CD14-positive monocyte (primary cell): ENCODE measurements at regions not wholly inside any gene's neighbourhood (a gene's known extent, or its start where the extent isn't known, plus 50 kb on each side); places are given as distances from the start of the nearest gene placed in this dataset.

Source experiments
- DNase-seq, 3 donors: peaks; one replicate each; pipeline ENCODE4 v3.0.0-alpha.2; 2011 to 2022
- H2AFZ ChIP-seq: 2 replicates; pipeline ENCODE4 v1.6.0; 2012; ENCODE audit warnings: mild to moderate bottlenecking, low read depth, low read length, inconsistent platforms; ENCODE audit not compliant: insufficient read depth, poor library complexity, severe bottlenecking
- H3K27ac ChIP-seq, 2 donors: 1 replicate in 1 of 2; 2 replicates in 1 of 2; pipeline ENCODE4 v1.5.1; 2012 to 2013; ENCODE audit warnings: low read length in 2 of 2, control low read depth in 1 of 2, inconsistent platforms in 1 of 2, low read depth in 1 of 2, mild to moderate bottlenecking in 1 of 2
- H3K27me3 ChIP-seq, 2 donors: one replicate each; pipeline versions ENCODE4 v1.6.0 to v1.6.1; 2011 to 2013; ENCODE audit warnings: low read length in 2 of 2; ENCODE audit not compliant: control insufficient read depth in 2 of 2, insufficient read depth in 2 of 2
- H3K36me3 ChIP-seq, 2 donors: replicated peaks in 1 of 2; 1 replicate in 1 of 2; 2 replicates in 1 of 2; pipeline versions ENCODE4 v1.5.1 to v1.6.1; 2012 to 2013; ENCODE audit warnings: low read length in 2 of 2, control low read depth in 1 of 2, inconsistent platforms in 1 of 2, mild to moderate bottlenecking in 1 of 2; ENCODE audit not compliant: insufficient read depth in 2 of 2, control insufficient read depth in 1 of 2
- H3K4me1 ChIP-seq, 2 donors: 1 replicate in 1 of 2; 2 replicates in 1 of 2; pipeline versions ENCODE4 v1.5.1 to v1.6.1; 2012 to 2013; ENCODE audit warnings: low read length in 2 of 2, control low read depth in 1 of 2, inconsistent platforms in 1 of 2, mild to moderate bottlenecking in 1 of 2, moderate library complexity in 1 of 2; ENCODE audit not compliant: insufficient read depth in 2 of 2, control insufficient read depth in 1 of 2
- H3K4me2 ChIP-seq: replicated peaks from 2 replicates; pipeline ENCODE3; 2012; ENCODE audit warnings: low read length, moderate library complexity, mild to moderate bottlenecking; ENCODE audit not compliant: poor library complexity, severe bottlenecking; ENCODE audit errors: extremely low read depth
- H3K4me3 ChIP-seq, 3 experiments: fragments of 200-600 bp in 1 of 3; sonication (generic) in 1 of 3; replicated peaks in 1 of 3; 1 replicate in 2 of 3; 2 replicates in 1 of 3; pipeline ENCODE4 v1.5.1; 2011 to 2013; ENCODE audit warnings: low read length in 3 of 3, mild to moderate bottlenecking in 3 of 3, control low read depth in 2 of 3, low read depth in 2 of 3, inconsistent platforms in 1 of 3, moderate library complexity in 1 of 3
- H3K79me2 ChIP-seq: 2 replicates; pipeline ENCODE4 v1.6.0; 2012; ENCODE audit warnings: mild to moderate bottlenecking, control low read depth, inconsistent platforms, low read length, moderate library complexity; ENCODE audit not compliant: insufficient read depth
- H3K9ac ChIP-seq: 2 replicates; pipeline ENCODE4 v1.6.0; 2017; ENCODE audit warnings: low read length, mild to moderate bottlenecking; ENCODE audit not compliant: insufficient read depth, poor library complexity, severe bottlenecking
- H3K9me3 ChIP-seq, 2 donors: replicated peaks in 1 of 2; 1 replicate in 1 of 2; 2 replicates in 1 of 2; pipeline versions ENCODE4 v1.5.1 to v1.6.1; 2012 to 2013; ENCODE audit warnings: low read length in 2 of 2, control low read depth in 1 of 2; ENCODE audit not compliant: control insufficient read depth in 1 of 2, insufficient read depth in 1 of 2
- H4K20me1 ChIP-seq: 2 replicates; pipeline ENCODE4 v1.6.0; 2012; ENCODE audit warnings: mild to moderate bottlenecking, low read length, control low read depth, moderate library complexity; ENCODE audit not compliant: insufficient read depth
- H3K27ac Mint-ChIP-seq, 7 donors: one replicate each; pipeline ENCODE4 v1.8.0; 2020; ENCODE audit warnings: mild to moderate bottlenecking in 7 of 7, mixed read lengths in 7 of 7, moderate library complexity in 6 of 7, inconsistent platforms in 2 of 7
- H3K27me3 Mint-ChIP-seq, 3 donors: one replicate each; pipeline ENCODE4 v1.8.0; 2021 to 2022; ENCODE audit warnings: low read depth in 3 of 3, mild to moderate bottlenecking in 3 of 3, mixed read lengths in 3 of 3, moderate library complexity in 3 of 3, inconsistent platforms in 1 of 3
- H3K36me3 Mint-ChIP-seq, 2 donors: one replicate each; pipeline ENCODE4 v1.8.0; 2020; ENCODE audit warnings: mixed read lengths in 2 of 2, inconsistent platforms in 1 of 2, mild to moderate bottlenecking in 1 of 2
- H3K4me1 Mint-ChIP-seq: one replicate; pipeline ENCODE4 v1.8.0; 2020; ENCODE audit warnings: mild to moderate bottlenecking, mixed read lengths
- H3K4me3 Mint-ChIP-seq, 2 donors: one replicate each; pipeline ENCODE4 v1.8.0; 2020; ENCODE audit warnings: mild to moderate bottlenecking in 2 of 2, mixed read lengths in 2 of 2, moderate library complexity in 1 of 2
- H3K9me3 Mint-ChIP-seq, 7 donors: one replicate each; pipeline ENCODE4 v1.8.0; 2020 to 2022; ENCODE audit warnings: mixed read lengths in 7 of 7, mild to moderate bottlenecking in 6 of 7, moderate library complexity in 6 of 7, inconsistent platforms in 2 of 7
- CTCF ChIP-seq: fragments of 200-600 bp; IDR thresholded peaks from one replicate; pipeline ENCODE4 v1.8.0; 2022; ENCODE audit warnings: antibody characterized with exemption, mild to moderate bottlenecking
- WGBS: methylation state at CpG from one replicate; pipeline ENCODE4 v1.1.5; 2013; ENCODE audit warnings: missing lambda C conversion rate; ENCODE audit not compliant: insufficient coverage; 5-methylcytosine and 5-hydroxymethylcytosine counted together
- intact Hi-C, 2 donors: fragments of 100-400 bp; cut with micrococcal nuclease; formaldehyde crosslinking; loops; one replicate each; pipeline versions ENCODE4 v1.15.0 to v1.15.1; 2023

DNA sequence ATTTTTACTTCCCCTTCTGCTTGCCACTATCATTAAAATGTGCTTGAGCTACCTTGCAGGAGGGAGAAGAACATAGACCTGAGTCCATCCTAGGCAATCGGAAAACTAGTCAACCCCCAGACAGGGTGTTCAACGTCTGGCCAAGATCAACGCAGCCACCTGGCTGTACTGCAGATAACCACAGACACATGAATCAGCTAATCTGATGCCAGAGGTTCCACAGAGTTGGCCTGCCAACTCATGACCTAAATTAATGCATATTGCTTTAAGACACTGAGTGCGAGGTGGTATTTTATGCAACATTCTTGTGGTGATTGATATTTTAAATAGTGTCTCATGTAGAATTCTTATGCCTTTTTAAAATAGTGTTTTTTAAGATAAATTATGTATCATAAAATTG lies 1283.8 kb upstream of the PABPC4L start:
- Histone ChIP-seq H3K36me3 (no peaks in the 10 kb centered on the region), H3K79me2 (no peaks in the 10 kb centered on the region), H3K27me3 (no peaks in the 10 kb centered on the region), H4K20me1 (no peaks in the 10 kb centered on the region), H3K4me3 (no peak overlapping the region), H3K9me3 (no peaks in the 10 kb centered on the region), H3K9ac (no peak overlapping the region), H3K4me1 (no peaks in the 10 kb centered on the region), H3K4me2 (no peak overlapping the region), H3K27ac (no peak overlapping the region), H2AFZ (no peak overlapping the region)
- H3K27me3 Mint-ChIP-seq = no peaks in the 10 kb centered on the region
- no peak for DNase-seq
- H3K27ac Mint-ChIP-seq = no peak overlapping the region
- intact Hi-C loops = no loop called here
- peaks cover 0 to 4% (median 0%) of the 10 kb centered on the region in 7 donors for H3K9me3 Mint-ChIP-seq
- no peaks in the 10 kb centered on the region for H3K36me3 Mint-ChIP-seq
- 77% methylated on average over 3 of the region's 4 CpGs for WGBS
- TF ChIP-seq CTCF = no peak
- no peaks in the 10 kb centered on the region for H3K4me1 Mint-ChIP-seq
- no peak overlapping the region for H3K4me3 Mint-ChIP-seq

- no peak overlapping the region for H3K4me3 Mint-ChIP-seq
- H3K9ac ChIP-seq = no peak overlapping the region
- no peak overlapping the region for H2AFZ ChIP-seq
- H3K27ac ChIP-seq = no peak overlapping the region
- H3K4me2 ChIP-seq = no peak overlapping the region
- no peaks in the 10 kb centered on the region for H3K27me3 ChIP-seq
- no peaks in the 10 kb centered on the region for H3K79me2 ChIP-seq
- H3K36me3 Mint-ChIP-seq = no peaks in the 10 kb centered on the region
- no peak overlapping the region for H3K4me3 ChIP-seq
- no peak for TF ChIP-seq CTCF
- 50% methylated on average over 1 of the region's 2 CpGs for WGBS
- no peaks in the 10 kb centered on the region for H3K4me1 ChIP-seq
- H3K9me3 ChIP-seq = peaks cover 6 to 12% of the 10 kb centered on the region in 2 donors
- H3K4me1 Mint-ChIP-seq = no peaks in the 10 kb centered on the region
- no peak for DNase-seq
- intact Hi-C loops = no loop called here
- no peak overlapping the region for H3K27ac Mint-ChIP-seq
- peaks cover 0 to 1% (median 0%) of the 10 kb centered on the region in 3 donors for H3K27me3 Mint-ChIP-seq
- no peaks in the 10 kb centered on the region for H4K20me1 ChIP-seq
- H3K36me3 ChIP-seq = no peaks in the 10 kb centered on the region
- peaks cover 2 to 9% (median 4%) of the 10 kb centered on the region in 7 donors for H3K9me3 Mint-ChIP-seq
Measured at GRCh38 chr4:135476272-135476671, 1274.7 kb upstream of the PABPC4L start.
